HG02938 (cell line): ENCODE measurements at regions not wholly inside any gene's neighbourhood (a gene's known extent, or its start where the extent isn't known, plus 50 kb on each side); places are given as distances from the start of the nearest gene placed in this dataset.

Experiments used
- ATAC-seq: cut with Tn5 transposase; IDR thresholded peaks from one replicate; pipeline ENCODE4 v1.9.1; 2021; ENCODE audit warnings: mild to moderate bottlenecking, moderate library complexity; ENCODE audit not compliant: unreplicated experiment

DNA sequence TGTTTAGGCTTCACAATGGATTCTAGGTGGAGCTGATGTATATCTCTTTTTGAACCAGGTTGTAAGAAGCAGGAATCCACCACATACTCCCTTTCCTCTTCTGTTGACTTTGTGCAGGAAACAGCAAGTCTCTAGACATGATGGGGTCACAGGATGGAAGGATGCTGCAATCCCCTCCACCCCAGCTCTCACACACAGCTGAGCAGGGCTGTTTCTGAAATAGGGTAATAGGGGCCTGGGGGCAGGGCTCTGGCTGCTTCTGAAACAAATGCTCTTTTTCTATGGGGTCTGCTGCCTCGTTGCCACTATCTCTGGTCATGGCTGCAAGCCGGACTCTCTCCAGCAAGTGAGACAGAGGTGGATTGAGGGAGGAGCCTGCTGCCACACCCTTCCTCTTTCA lies 148.9 kb downstream of the SOX11 start:
- ATAC-seq = no peak

- ATAC-seq = no peak
Measured at GRCh38 chr2:5842326-5842725, 150.1 kb downstream of the SOX11 start.

DNA sequence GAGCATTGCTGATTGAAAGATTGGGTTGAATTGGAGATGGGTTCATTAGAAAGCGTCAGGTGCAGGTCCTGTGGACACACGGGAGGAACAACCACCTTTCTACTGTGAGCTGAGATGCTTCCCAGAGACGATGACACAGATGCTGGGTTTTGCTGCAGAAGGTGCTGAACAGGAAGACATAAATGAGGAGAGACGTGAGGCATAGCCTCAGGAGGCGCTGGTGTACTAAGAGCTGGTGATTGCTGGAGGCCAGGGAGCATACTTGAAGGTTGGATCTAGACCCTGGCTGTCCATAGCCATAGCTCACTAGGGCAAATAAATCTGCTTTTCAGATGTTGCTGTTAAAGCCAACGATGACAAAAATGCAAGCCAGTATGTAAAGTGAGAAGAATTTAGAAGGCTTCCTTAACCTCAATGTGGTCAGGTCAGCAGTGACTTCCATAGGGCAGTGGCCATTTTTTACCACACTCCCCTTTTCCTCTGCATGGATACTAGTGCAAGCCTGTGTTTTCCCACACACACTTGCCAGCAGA lies 153.7 kb downstream of the SOX11 start:
- ATAC-seq = no peak

DNA sequence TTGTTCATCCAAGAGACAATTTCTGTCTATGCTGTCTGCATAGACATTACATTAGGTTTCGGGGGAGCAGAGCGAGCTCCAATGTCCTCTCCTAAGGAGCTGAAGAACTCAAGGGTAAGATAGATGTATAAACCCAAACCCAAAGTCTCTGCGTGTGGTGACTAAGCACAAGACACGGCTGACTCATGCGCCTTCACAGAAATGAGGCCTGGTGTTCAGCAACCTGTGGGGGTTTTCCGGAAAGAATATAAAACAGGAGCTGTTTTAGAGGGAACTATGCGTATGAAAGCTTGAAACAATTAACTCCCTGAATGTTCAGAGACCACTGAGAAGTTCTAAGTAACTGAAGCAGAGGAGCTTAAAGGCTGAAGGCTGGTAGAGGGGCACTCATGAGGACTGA lies 154.7 kb downstream of the SOX11 start:
- ATAC-seq = no peak

DNA sequence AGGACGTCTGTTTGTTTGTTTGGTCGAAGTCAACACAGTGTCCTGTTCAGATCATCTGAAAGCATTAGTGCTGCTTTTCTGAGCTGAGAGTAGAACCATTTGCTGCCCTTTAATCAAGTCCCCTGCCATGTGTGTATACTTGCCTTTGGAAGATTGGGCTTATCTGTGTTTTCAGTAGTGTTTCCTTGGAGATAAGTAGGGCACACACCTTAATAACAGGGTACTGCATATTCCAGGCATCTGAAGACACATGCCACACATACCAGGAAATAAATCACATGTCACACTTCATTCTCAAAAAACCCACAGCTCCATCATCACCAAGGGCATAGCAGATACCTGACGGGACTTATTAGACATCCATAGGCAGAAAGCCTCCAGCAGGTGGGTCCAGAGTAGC lies 157.4 kb downstream of the SOX11 start:
- no peak for ATAC-seq

- ATAC-seq = no peak
Measured at GRCh38 chr2:5851410-5851809, 159.2 kb downstream of the SOX11 start.

DNA sequence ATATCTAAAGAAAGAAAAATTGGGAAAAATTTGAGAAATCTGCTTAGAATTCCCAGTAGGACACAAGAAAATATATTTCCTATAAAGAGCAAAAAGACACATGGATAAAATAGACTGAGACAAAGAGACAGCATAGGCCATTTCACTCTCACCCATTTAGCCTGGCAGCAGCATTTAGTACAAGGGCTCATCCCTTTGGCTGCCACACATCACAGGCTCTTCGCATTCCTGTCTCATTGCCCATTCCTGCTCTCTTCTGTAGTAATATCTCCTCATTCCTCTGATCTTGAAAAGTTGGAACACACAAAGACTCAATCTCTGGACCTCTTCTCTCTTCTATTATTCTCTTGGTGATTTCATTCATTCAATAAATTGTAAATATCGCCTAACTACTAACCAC lies 162.6 kb downstream of the SOX11 start:
- no peak for ATAC-seq

GRCh38 chr2:5867056-5867455 lies 174.9 kb downstream of the SOX11 start:
- no peak for ATAC-seq

DNA sequence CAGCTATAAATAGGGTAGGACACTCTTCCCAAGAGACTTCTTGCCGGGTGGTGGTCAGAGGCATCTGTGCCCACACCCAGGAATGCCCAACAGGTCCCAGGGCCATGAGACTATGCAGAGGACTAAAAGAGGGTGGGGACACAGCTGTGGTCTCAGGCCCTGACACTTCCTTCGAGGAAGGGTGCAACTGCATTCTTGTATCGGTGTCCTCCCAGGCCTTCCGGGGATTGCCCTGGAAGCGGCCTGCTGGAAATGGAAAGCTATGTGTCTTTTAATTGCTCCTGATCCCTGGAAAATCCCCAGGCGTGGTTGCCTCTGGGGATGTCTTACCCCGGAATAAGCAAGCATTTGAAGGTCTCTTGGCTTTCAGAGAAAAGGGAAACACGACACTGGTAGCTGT lies 176.7 kb downstream of the SOX11 start:
- ATAC-seq = no peak

DNA sequence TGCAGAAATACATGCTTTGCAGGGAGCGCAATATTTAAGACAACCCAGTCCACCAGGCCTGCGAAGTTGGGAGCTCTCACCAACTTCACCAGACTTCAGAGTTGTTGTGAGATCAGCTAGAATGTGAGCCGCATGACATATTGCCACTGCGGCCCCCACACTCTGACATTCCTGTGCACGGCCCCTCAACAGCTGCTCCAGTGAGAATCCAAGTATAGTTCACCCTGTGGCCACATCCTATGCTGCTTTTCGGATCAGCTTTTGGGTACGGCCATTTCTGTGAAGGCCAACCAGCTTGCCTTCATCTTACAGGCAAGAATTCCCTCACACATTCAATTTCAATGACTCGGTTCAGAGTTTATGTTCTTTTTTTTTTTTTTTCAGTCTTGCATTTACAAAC lies 177.8 kb downstream of the SOX11 start:
- no peak for ATAC-seq

DNA sequence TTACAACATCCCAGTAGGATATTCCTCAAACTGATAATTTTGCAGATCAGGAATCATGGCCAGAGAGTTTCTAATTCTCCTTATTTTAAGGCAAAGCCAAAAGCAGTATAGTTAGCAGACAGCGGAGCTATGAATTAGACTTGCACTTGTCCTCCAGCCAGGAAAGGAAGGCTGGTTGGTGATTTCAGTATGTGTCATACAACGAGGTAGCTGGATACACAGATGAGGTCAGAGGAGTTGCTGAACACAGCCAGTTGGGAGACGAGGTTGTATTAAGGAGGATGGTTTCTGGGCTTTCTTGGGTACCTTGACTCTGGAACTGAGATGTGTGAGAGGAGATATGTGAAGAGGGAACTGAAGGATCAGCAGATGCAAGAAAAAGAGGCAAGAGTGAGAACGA lies 185.2 kb downstream of the SOX11 start:
- no peak for ATAC-seq

DNA sequence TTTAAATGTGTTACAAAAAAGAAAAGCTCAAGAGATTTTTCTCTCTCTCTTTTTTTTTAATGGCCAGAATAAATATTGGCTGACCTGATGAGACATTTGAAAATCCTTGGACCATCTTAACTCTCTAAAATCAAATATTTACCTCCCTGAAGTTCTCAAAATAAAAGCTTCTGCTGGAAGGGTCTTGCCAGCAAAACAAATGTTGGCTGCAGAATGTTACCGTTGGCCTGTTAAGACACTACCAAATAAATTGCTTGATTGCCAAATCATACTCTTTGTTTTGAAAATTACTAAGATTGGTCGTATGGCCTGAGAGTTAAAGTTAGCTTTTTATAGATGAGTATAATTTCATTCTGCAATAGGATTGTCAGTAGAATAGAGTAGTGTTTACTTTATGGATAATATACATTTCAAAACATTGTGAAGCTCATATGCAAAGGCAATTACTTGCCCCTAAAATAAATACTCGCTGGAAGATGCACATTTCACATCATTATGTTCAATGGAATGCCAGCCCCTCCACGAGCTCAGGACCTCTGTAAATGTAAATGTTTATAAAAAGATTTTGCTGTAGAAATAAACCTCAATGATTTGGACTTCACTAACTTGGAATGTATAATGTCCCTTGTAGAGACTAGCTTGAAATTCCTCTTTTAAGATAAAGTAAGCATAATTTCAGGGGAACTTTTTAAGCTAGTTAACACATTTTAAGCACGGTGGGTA lies 193.4 kb downstream of the SOX11 start:
- no peak for ATAC-seq

DNA sequence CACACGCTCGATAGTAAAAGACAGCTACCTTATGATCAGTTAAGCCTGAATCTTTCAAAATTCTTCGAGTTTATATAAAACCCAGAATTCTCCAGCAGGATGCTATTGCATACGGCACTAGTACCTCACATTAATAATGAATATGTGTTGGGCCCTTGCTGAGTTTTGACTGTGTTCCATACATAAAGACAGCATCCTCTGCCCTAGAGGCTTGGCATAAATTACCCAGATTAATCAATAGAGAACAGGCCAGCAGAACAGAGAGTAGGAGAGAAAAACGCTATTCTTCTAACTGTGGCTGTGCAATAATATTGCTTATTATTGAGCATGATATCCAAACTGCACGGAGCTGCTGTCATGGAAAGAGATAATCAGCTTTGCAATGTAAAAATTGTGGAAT lies 194.3 kb downstream of the SOX11 start:
- no peak for ATAC-seq

DNA sequence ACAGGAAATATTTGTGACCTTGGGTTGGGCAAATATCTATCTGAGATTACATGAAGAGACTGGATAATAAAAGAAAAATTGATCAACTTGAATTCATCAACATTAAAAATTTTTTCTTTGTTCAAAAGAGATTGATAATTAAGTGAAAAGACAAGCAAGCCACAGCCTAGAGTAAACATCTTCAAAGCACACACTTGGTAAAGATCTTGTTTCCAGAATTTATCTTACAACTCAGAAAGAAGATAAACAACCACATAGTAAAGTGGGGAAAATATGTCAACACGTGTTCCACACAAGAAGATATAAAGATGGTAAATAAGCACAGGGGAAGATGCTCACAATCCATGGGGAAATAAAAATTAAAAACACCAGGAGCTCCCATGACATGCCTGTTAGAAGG lies 195.9 kb downstream of the SOX11 start:
- ATAC-seq = no peak

GRCh38 chr2:5889519-5889918 lies 197.3 kb downstream of the SOX11 start:
- no peak for ATAC-seq

- ATAC-seq = no peak
Measured at GRCh38 chr2:5894355-5894754, 202.2 kb downstream of the SOX11 start.

DNA sequence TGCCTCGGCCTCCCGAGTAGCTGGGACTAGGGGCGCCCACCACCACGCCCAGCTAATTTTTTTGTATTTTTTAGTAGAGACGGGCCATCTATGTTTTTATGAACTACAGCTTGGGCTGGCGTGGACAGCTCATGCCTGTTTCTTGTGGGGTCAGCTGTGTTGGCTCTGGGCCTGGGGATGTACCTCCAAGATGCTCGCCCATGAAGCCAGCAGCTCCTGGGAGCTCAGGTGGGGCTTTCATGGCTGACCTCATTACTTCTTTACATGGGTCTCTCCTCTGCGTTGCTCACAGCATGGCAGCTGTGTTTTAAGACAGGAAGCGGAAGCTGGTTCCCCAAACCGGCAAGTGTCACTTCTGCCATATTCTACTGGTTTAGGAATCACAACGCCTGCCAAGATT lies 203.1 kb downstream of the SOX11 start:
- no peak for ATAC-seq

DNA sequence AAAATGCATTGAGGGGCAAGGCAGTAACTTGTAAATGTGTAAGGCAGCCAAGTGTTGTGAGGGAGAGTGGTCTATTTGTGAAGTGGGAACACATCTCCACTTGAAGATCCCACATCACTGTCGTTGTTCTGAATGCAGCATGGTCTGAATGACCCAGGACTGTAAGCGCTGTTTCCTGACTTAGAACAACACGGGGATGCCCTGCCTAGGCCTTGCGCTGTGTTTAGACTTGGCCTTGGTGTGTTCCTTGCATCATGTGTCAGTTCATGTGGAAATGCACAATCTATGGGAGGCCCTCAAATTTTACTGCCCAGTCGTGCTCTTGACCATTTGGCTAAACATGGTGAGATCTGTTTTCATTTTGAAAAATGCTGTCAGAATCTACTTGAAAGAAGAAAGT lies 205.1 kb downstream of the SOX11 start:
- ATAC-seq = no peak

DNA sequence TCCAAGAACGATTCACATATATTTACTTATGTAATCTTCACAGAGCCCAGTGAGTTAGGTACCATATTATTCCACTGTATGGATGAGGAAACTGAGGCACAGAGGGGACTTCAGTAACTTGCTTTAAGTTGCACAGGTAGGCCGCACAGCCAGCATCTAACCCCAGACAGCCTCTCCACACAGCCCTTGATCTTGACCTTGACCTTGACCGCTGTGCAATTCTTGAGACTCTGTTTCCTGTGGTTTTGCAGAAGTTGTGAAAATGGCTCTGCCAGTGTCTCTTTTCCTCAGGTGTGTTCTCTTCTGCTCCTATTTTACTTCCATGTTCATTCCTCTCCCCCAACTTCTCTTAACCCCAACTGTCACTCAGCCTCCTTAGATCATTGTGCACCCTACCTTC lies 206.5 kb downstream of the SOX11 start:
- no peak for ATAC-seq

DNA sequence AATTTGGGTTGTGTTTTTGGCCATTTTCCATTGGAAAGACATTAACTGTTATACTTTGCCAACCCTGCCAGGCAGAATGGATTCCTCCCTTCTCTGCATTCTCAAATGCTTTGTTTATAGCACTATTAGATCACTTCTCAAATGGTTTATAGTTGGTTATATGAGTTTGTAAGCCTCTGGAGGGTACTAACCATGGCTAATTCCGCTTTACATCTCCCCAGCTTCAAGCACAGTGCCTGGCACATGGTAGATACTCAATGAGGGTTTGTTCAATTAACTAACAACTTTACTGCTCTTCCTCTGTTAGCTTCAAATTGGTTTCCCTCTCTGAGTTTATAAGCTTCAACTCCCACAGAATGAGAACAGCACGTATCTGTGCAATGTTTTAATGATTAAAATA lies 213.5 kb downstream of the SOX11 start:
- no peak for ATAC-seq

- no peak for ATAC-seq
Measured at GRCh38 chr2:5908071-5908470, 215.9 kb downstream of the SOX11 start.

DNA sequence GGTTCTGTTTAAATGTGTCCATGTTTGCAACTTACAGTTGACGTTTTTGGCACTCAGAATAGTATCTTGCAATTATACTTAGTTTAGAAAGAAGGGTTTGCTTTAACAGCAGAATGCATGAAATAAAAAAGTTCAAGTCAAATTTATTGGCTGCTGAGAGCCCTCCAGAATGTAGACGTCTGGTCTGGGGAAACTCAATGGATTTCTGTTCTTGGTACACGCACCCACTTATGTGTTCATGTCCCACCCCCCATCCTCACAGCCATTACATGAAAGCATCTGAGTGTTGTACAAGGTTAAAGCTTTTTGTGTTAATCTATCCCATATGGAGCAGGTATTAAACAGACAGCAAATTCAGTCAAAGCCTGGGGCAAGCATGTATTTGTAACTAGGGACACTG lies 219.5 kb downstream of the SOX11 start:
- ATAC-seq = no peak

DNA sequence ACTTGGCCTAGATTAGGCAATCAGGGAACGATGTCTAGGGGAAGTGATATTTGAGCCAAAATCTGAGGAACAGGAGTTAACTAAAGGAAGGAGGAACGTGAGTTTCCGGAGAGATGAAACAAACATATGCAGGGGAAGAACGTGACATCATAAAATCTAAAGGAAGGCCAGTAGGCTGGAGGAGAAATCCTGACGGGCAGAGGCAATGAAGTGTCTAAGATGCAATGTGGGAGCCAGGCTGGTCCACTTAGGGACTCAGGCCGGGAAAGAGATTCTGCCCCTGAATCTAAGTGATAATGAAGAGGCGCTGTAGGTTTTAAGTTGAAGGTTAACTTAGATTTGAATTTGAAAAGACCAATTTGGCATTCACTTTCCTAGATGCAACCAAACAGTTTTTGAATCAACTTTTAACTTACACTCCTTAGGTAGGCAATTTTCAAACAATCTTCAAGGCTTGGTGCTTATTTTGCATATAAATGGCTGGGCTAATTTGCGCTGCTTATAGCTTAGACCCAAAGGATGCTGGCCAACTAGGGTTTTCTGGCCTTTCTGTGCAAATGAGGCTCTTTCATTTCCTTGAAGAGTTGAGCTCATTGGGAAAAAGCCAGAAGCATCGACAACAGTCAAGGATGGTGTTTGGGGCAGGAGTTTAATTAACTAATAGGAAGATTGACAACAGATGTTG lies 221.7 kb downstream of the SOX11 start:
- ATAC-seq = no peak
